Ascending aorta (tissue), 2 donors: ENCODE measurements at regions not wholly inside any gene's neighbourhood (a gene's known extent, or its start where the extent isn't known, plus 50 kb on each side); places are given as distances from the start of the nearest gene placed in this dataset.
A peak's percentile ranks its signal among the peaks of the same experiment; 100 is the strongest.
"Not testable (repeated sequence)": the region's sequence is repeated elsewhere in the genome, so short reads cannot be mapped to it uniquely, and the experiment has no call there.

Source experiments
- DNase-seq, 2 donors: peaks; one replicate each; pipeline ENCODE4 v3.0.0-alpha.2; 2019; ENCODE audit warnings: low spot score in 2 of 2
- H3K27ac ChIP-seq, 2 donors: fragments of 200-600 bp; sonication (generic); one replicate each; pipeline ENCODE4 v1.5.1; 2016 to 2017; ENCODE audit warnings: mild to moderate bottlenecking in 1 of 2
- H3K27me3 ChIP-seq: fragments of 200-600 bp; sonication (generic); one replicate; pipeline ENCODE4 v1.5.1; 2017
- H3K36me3 ChIP-seq, 2 donors: fragments of 200-600 bp; sonication (generic); one replicate each; pipeline ENCODE4 v1.5.1; 2016
- H3K4me1 ChIP-seq, 2 donors: fragments of 200-600 bp; sonication (generic); one replicate each; pipeline ENCODE4 v1.5.1; 2016 to 2017; ENCODE audit warnings: mild to moderate bottlenecking in 1 of 2
- H3K4me3 ChIP-seq, 2 donors: fragments of 200-600 bp; sonication (generic); one replicate each; pipeline ENCODE4 v1.5.1; 2016 to 2017; ENCODE audit warnings: mild to moderate bottlenecking in 1 of 2
- H3K9me3 ChIP-seq, 2 donors: fragments of 200-600 bp; sonication (generic); one replicate each; pipeline ENCODE4 v1.5.1; 2016
- intact Hi-C: fragments of 100-400 bp; cut with DNase I; formaldehyde crosslinking; loops from one replicate; pipeline ENCODE4 v1.15.1; 2023
- TF ChIP-seq, protein P1 (sequence below), 3 experiments: fragments of 200-600 bp in 2 of 3; fragments of 450-650 bp in 1 of 3; sonication (generic) in 2 of 3; IDR thresholded peaks; one replicate each; pipeline ENCODE4 v1.5.1; 2016 to 2019; ENCODE audit warnings: antibody characterized with exemption in 3 of 3, mild to moderate bottlenecking in 1 of 3, moderate library complexity in 1 of 3

DNA sequence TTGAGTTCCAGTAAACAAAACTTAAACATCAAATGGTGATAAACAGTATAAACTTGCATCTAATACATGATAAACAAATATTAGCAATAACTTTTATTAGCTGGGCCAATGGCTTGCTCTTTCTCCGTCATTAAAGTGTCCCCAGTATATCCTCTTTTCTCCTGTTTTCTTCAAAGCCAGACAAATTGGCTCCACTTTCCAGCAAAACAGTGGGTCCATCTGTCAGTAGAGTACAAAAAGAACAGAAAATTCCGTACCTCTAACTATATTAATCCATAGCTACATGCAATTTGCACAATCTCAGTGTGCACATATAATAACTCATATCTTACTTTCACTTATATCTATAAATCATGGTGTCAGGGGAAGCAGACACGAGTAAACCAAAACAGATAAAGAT, 678.0 kb upstream of the SPRY2 start:
- Histone ChIP-seq H3K4me3 (no peak overlapping the region), H3K27ac (no peak overlapping the region), H3K36me3 (no peaks in the 10 kb centered on the region), H3K4me1 (no peaks in the 10 kb centered on the region), H3K9me3 (no peaks in the 10 kb centered on the region), H3K27me3 (no peaks in the 10 kb centered on the region)
- intact Hi-C loops: loop anchor here (5.0 kb wide), 1 partner anchor 677 kb away; the partner anchor contains the start of gene SPRY2
- DNase-seq: no peak
- TF ChIP-seq, protein P1, sequence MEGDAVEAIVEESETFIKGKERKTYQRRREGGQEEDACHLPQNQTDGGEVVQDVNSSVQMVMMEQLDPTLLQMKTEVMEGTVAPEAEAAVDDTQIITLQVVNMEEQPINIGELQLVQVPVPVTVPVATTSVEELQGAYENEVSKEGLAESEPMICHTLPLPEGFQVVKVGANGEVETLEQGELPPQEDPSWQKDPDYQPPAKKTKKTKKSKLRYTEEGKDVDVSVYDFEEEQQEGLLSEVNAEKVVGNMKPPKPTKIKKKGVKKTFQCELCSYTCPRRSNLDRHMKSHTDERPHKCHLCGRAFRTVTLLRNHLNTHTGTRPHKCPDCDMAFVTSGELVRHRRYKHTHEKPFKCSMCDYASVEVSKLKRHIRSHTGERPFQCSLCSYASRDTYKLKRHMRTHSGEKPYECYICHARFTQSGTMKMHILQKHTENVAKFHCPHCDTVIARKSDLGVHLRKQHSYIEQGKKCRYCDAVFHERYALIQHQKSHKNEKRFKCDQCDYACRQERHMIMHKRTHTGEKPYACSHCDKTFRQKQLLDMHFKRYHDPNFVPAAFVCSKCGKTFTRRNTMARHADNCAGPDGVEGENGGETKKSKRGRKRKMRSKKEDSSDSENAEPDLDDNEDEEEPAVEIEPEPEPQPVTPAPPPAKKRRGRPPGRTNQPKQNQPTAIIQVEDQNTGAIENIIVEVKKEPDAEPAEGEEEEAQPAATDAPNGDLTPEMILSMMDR (IDR thresholded peaks at IDR 0.05): no peak

DNA sequence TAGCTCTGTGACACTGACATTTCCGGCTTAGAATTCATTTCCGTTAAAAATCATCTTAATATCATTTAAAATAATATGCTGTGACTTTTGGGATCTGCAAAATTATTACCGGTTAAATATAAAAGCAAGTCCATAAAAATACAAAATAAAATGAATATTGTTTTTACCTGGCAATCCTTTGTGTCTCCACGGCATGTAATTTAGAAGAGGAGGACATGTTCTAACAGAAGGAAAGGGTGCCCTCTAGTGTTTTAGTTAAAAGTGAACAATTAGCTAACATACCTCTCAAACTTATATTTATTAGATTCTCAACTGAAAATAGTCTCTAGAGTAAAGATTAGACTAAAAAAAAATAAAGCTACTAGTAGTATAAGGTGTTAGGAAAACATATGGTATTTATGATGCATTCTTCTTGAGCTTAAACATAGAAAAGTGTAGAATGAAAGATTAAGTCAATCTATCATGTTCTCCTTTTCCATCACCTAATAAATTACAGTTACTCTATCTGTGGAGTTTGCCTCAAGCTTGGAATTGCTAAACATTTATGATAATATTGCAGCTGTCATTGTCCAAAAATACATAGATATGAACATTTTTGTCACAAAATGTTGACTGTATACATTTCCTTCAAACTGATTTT, 676.7 kb upstream of the SPRY2 start:
- Histone ChIP-seq H3K4me1 (no peaks in the 10 kb centered on the region), H3K27ac (no peak overlapping the region), H3K9me3 (no peaks in the 10 kb centered on the region), H3K4me3 (no peak overlapping the region), H3K27me3 (no peaks in the 10 kb centered on the region), H3K36me3 (no peaks in the 10 kb centered on the region)
- intact Hi-C loops: loop anchor here (5.0 kb wide), 1 partner anchor 675 kb away; the partner anchor contains the start of gene SPRY2
- TF ChIP-seq, protein P1 (IDR thresholded peaks at IDR 0.05): peak; percentile 29 to 59 (median 32)
- no peak for DNase-seq

DNA sequence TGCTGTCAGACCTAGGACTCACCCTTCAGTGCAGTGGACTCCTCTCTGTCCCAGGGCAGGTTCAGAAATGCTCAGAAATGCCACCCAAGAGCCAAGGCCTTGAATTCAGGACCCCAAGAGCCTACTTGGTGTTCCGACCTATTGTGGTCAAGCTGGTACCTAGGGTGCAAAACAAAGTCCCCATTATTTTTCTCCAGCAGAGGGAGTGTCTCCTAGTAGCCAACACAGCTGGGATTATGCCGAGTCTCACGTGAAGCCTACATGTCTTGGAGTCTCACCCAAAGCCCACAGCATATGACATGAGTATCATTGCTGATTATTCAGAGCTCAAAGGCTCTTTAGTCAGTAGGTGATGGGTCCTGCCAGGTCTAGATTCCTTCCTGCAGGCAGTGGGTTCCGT, 671.1 kb upstream of the SPRY2 start:
- DNase-seq: no peak
- H3K9me3 ChIP-seq: no peaks in the 10 kb centered on the region
- no peak overlapping the region for H3K4me3 ChIP-seq
- no peaks in the 10 kb centered on the region for H3K36me3 ChIP-seq
- TF ChIP-seq, protein P1 (IDR thresholded peaks at IDR 0.05): no peak
- no peak overlapping the region for H3K27ac ChIP-seq
- no peaks in the 10 kb centered on the region for H3K4me1 ChIP-seq
- intact Hi-C loops: no loop called here
- no peaks in the 10 kb centered on the region for H3K27me3 ChIP-seq

DNA sequence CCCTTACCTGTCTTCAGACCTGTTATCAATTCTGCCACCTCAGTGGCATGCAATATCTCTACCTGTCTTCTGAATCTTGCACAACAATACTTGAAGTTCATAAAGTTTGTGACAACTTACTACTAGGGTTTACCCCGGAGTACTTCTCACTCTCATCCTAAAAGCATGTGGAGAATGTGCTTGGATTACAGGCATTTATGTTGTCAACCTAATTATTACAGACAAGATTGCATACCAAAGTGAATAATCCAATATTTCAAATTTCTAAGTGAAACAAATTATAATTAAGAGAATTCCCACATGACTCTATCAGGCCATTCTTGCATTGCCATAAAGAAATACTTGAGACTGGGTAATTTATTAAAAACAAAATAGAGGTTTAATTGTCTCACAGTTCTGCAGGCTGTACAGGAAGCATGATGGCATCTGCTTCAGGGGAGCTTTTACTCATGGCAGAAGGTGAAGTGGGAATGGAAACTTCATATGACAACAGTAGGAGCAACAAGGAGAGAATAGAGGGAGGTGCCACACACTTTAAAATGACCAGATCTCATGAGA, 661.0 kb upstream of the SPRY2 start:
- Histone ChIP-seq H3K27ac (no peak overlapping the region), H3K9me3 (peaks cover 0 to 8% of the 10 kb centered on the region in 2 donors), H3K4me1 (no peaks in the 10 kb centered on the region), H3K27me3 (no peaks in the 10 kb centered on the region), H3K36me3 (no peaks in the 10 kb centered on the region), H3K4me3 (no peak overlapping the region)
- DNase-seq: no peak
- TF ChIP-seq, protein P1 (IDR thresholded peaks at IDR 0.05): no peak
- intact Hi-C loops: no loop called here

DNA sequence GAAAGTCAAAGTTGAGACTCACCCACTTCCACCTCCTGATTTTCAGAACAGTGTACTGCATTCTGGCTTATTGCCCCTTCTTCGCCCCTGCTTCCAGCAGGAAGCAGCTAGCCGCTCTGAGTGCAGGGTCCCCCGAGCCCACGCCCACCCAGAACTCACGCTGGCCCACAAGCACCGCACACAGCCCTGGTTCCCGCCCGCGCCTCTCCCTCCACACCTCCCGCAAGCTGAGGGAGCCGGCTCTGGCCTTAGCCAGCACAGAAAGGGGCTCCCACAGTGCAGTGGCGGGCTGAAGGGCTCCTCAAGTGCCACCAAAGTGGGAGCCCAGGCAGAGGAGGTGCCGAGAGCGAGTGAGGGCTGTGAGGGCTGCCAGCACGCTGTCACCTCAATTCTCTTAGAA, 657.7 kb upstream of the SPRY2 start:
- intact Hi-C loops, H3K27me3 ChIP-seq, H3K27ac ChIP-seq, DNase-seq, H3K9me3 ChIP-seq, H3K4me3 ChIP-seq, H3K4me1 ChIP-seq, H3K36me3 ChIP-seq: not testable (repeated sequence)

DNA sequence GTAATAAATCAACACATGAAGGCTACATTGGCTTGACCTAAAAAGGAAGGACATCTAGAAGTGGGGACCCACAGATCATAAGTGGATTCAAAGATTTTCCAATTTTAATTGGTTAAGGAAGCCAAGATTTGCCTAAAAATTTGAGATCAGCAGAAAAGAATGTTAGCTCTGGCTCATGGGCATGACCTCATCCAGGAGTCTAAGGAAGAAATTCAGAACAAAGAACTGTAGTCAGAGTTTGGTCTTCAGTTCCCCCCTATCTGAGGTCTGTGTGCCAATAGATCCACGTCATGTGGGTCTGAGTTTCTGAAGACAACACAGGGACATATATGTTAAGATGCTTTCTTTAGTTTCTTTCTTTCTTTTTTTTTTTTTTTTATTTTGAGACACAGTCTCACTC, 648.8 kb upstream of the SPRY2 start:
- no peak overlapping the region for H3K27ac ChIP-seq

More for the DNA sequence above, 648.8 kb upstream of the SPRY2 start:
- Histone ChIP-seq H3K4me3 (no peak overlapping the region), H3K36me3 (no peaks in the 10 kb centered on the region), H3K27me3 (no peaks in the 10 kb centered on the region), H3K9me3 (peaks cover 0 to 3% of the 10 kb centered on the region in 2 donors), H3K4me1 (no peaks in the 10 kb centered on the region)
- TF ChIP-seq, protein P1 (IDR thresholded peaks at IDR 0.05): no peak
- intact Hi-C loops: no loop called here
- DNase-seq: no peak
